ENCODE measurements at regions not wholly inside any gene's neighbourhood (a gene's known extent, or its start where the extent isn't known, plus 50 kb on each side); places are given as distances from the start of the nearest gene placed in this dataset.

GRCh38 chr18:35818353-35818667 lies 154.2 kb upstream of the RMP24 start:
- no peak for DNase-seq (ENCODE audit: low read depth)
- no peak overlapping the region for H3K4me3 ChIP-seq (ENCODE audit: low read depth, low read length)
- no peak for TF ChIP-seq CTCF (IDR thresholded peaks at IDR 0.05; ENCODE audit: insufficient read depth, low read depth, low read length)

GRCh38 chr18:35822413-35822812 lies 150.1 kb upstream of the RMP24 start:
- no peak for DNase-seq (ENCODE audit: low read depth)
- no peak overlapping the region for H3K4me3 ChIP-seq (ENCODE audit: low read depth, low read length)
- TF ChIP-seq CTCF (IDR thresholded peaks at IDR 0.05; ENCODE audit: insufficient read depth, low read depth, low read length): no peak

GRCh38 chr18:35826477-35826876 lies 146.0 kb upstream of the RMP24 start:
- H3K4me3 ChIP-seq (ENCODE audit: low read depth, low read length): no peak overlapping the region
- DNase-seq (ENCODE audit: low read depth): no peak
- TF ChIP-seq CTCF (IDR thresholded peaks at IDR 0.05; ENCODE audit: insufficient read depth, low read depth, low read length): no peak

GRCh38 chr18:35827275-35827902 lies 145.1 kb upstream of the RMP24 start:
- no peak overlapping the region for H3K4me3 ChIP-seq (ENCODE audit: low read depth, low read length)
- no peak for DNase-seq (ENCODE audit: low read depth)
- no peak for TF ChIP-seq CTCF (IDR thresholded peaks at IDR 0.05; ENCODE audit: insufficient read depth, low read depth, low read length)

GRCh38 chr18:35827903-35828275 lies 144.6 kb upstream of the RMP24 start:
- no peak for TF ChIP-seq CTCF (IDR thresholded peaks at IDR 0.05; ENCODE audit: insufficient read depth, low read depth, low read length)
- no peak for DNase-seq (ENCODE audit: low read depth)
- H3K4me3 ChIP-seq (ENCODE audit: low read depth, low read length): no peak overlapping the region

- H3K4me3 ChIP-seq (ENCODE audit: low read depth, low read length): no peak overlapping the region
- DNase-seq (ENCODE audit: low read depth): no peak
- TF ChIP-seq CTCF (IDR thresholded peaks at IDR 0.05; ENCODE audit: insufficient read depth, low read depth, low read length): no peak
These were observed 143.9 kb upstream of the RMP24 start for GRCh38 chr18:35828591-35828990.

GRCh38 chr18:35835366-35835765 lies 137.1 kb upstream of the RMP24 start:
- H3K4me3 ChIP-seq (ENCODE audit: low read depth, low read length): no peak overlapping the region
- TF ChIP-seq CTCF (IDR thresholded peaks at IDR 0.05; ENCODE audit: insufficient read depth, low read depth, low read length): no peak
- DNase-seq (ENCODE audit: low read depth): no peak
